GM18511 (cell line): ENCODE measurements at regions not wholly inside any gene's neighbourhood (a gene's known extent, or its start where the extent isn't known, plus 50 kb on each side); places are given as distances from the start of the nearest gene placed in this dataset.
"Not testable (repeated sequence)": the region's sequence is repeated elsewhere in the genome, so short reads cannot be mapped to it uniquely, and the experiment has no call there.

Source experiments
- ATAC-seq: cut with Tn5 transposase; IDR thresholded peaks from one replicate; pipeline ENCODE4 v1.9.1; 2021; ENCODE audit warnings: mild to moderate bottlenecking, moderate library complexity; ENCODE audit not compliant: unreplicated experiment

DNA sequence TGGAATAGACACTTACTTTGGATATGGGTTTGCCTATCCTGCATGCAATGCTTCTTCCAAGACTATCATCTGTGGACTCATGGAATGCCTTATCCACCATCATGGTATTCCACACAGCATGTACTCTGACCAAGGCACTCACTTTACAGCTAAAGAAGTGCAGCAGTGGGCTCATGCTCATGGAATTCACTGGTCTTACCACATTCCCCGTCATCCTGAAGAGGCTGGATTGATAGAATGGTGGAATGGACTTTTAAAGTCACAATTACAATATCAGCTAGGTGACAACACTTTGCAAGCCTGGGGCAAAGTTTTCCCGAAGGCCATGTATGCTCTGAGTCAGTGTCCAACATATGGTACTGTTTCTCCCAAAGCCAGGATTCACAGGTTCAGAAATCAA lies 199.1 kb downstream of the GJA1 start:
- not testable (repeated sequence) for ATAC-seq

DNA sequence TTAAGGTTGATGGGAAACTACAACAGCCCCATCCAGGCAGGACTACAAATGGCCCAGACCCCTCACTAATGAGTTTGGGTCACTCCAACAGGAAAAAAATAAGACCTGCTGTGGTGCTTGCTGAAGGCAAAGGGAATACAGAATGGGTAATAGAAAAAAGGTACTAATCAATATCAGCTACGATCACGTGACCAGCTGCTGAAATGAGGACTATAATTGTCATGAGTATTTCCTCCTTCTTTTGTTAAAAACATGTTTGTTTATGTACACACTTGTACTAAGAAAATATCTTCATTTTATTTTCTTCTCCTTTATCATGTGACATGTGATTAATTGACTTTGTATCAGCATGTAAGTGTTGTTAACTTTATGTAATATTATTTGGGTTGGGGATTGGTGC lies 199.9 kb downstream of the GJA1 start:
- no peak for ATAC-seq

DNA sequence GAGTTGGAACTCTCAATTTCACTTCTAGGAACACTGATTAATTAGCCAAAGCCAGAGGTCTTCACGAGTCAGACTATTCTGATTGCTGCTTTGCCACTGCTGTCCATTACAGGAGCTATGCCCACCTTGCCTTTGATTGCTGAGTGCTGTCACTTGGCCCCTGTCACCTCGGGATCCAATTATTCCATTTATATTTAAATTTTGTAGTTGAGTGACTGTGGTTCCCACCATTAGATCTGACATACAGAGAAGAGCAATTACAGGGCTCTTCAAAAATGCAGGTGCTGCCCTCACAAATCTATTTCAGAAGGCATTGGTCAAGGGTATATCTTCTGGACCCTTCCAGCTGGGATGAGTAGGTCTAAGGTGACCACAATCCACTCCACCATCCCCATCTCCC lies 200.8 kb downstream of the GJA1 start:
- not testable (repeated sequence) for ATAC-seq

DNA sequence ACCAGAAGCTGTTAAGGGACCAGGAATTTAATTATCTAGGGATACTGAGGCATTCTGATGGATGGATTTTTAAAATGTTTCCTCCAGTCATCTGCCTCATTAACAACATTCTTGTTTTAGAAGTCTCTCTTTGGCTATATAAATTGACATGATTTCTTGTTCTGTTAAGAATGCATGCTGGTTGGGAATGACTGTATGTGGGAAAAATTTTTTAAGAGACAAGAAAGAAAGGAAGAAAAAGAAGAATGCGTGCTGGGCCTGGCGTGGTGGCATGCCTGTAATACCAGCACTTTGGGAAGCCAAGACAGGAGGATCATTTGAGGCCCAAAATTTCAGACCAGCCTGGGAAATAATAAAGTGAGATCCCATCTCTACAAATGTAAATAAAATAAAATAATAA lies 203.6 kb downstream of the GJA1 start:
- ATAC-seq = no peak

DNA sequence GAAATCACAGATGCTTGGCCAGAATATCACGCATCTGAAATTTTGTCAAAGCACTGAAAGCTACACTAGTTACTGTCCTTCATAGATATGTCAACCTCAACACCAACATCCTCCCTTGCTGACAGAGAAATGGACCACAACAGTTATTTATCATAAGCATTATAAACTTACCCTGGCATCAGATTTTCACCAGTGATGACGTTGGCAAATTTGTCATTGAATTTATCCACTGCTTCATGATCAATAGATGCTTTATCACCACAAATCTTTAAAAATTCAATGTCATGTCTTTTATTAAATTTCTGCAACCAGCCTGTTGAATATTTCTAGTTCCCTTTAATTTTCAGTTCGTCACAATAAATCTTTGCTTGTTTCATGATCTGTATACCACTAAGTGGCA lies 205.7 kb downstream of the GJA1 start:
- no peak for ATAC-seq

DNA sequence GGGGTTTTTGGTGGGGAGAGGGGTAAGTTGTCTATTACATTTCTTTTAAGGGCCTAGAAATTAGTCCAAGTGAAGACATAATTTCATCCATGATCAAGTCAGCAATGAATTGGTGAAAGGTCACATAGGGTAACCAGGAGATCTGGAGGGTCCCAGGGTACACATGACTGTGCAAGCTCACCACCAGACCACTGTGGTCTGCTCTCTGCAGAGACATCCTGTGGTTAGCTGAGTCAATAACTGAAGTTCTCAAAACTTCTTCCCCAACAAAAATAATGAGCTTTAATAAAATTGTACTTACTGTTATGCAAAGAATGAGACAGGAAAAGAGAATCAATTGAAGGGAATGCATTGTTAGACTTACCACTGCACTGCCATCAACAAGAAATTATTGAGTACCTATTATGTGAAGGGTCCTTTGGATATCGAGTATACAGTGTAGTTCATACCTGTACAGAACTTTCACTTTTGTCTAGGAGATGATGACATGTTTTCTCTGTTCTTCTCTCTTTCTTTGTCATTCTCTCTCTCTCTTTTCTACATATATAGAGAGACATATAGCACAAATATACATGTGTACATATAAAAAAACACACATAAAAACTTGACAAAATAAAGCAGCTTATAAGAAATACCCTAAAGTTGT lies 209.8 kb downstream of the GJA1 start:
- ATAC-seq = no peak

DNA sequence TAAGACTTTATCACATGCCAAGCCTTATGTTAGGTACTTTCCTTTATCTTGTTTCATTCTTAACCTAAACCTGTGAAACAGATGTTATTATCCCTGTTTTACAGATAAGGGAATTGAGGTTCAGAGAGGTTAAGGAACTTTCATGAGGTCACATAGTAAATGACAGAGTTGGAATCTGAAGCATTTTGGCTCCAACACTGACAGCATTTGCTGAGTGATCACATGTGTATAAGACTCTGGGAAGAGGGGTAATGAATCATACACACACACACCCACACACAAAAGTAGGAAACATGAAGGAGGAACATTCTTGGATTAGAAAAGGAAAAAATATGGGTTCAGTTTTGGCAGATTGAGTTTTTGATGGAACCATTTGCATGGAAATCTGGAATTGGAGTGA lies 212.5 kb downstream of the GJA1 start:
- no peak for ATAC-seq

DNA sequence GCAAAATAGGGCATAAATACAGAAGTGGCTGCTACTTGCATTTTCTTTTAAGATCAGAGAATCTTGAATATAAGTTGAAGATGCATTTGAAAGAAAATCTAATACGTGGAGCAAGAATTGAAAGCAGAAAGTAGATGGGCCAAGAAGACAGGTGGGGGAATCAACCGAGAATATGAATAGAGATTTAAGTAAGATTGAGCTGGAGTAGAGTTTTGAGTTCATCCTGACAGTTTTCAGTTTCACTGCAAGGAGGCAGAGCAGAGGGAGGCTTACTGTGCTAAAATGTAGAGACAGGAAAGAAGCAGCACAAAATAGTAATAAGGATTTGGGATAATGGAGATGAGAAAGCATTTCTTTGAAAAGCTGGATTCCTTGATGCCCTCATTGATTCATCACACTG lies 214.5 kb downstream of the GJA1 start:
- no peak for ATAC-seq

DNA sequence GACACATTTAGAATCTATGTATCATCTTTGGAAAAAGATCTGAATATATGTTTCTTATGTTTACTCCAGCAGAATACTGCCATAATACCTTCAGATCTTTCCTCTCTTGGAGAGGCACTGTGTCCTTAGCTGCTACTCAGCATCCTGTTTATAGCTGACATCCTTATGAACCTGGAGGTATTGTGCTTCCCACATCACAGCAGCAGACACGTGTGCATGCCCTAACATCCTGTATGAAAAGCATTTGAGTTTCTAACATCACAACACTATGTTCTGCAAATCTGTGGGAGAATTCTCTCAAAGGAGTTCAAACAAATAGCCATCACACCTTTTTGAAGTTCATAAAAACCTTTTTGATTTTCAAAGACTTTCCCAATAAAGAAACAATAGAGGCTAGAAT lies 216.0 kb downstream of the GJA1 start:
- no peak for ATAC-seq

DNA sequence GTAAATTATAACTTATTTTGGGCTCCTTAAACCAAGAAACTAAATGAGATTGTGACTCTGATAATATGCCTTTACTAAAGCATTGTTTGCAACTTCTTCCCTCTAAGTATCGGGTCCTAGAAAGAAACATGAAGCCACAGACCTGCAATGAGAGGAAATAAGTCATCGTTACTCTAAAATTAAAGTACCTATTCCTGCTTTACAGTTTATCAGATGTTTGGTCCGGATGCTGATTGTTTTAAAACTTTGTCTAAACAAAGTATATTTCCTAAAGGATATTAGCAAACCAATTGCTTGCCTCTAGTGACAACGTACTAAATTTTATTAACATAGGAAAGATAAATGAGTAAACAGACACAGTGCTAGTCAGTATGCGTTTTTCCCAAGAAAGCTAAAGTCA lies 216.8 kb downstream of the GJA1 start:
- ATAC-seq = no peak

DNA sequence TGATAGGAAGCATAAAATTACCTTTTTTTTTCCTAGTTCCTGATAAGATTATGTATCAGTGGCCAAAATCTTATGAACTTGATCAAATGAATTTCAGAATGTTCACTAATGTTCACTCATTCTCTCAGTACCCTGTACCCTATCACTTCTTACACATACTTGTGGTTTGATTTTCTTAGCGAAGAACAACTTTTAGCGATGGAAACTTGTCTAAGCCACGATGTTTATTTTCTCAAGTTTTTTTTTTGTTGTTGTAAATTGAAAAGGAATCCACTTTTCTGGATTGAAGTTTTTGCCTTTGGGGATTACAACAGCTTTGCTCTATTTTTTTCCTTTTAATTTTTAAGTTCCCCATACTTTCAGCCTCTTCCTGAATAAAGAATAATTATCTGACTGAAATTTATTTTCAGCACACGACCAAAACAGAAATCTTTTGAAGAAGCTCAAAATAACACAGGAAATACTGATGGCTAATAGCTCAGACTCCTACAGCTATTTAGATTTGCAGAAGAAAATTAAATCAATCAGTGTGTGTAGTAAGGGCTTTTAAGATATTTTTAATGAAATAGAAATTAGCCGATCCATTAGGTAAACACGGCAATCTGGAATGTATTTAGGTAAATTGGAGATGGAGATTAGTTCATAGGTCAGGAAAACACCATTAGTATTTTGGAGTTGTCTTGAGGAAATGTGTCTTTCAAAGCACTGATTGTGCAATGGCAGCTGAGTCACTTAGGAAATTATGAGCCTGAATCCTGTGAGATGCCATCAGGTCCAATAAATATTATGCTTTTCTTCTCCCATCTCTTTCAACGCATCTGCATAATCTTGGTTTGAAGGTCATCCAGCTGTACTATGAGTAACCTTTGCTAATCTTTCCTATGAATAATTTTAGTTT lies 217.5 kb downstream of the GJA1 start:
- no peak for ATAC-seq

DNA sequence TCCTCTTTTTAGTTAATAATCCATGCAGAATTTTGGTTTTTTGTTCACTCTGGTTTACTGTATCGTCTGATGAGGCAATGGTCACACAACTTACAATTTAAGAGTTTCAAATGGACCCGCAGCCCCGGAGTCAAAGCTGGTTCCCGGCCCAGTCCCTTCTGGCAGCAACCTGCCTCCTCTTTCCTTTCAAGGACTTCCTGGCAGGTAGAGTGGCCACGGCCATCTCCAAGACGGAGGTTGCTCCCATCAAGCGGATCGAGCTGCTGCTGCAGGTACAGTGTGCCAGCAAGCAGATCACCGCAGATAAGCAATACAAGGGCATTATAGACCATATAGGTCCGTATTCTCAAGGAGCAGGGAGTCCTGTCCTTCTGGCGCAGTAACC lies 218.2 kb downstream of the GJA1 start:
- no peak for ATAC-seq

DNA sequence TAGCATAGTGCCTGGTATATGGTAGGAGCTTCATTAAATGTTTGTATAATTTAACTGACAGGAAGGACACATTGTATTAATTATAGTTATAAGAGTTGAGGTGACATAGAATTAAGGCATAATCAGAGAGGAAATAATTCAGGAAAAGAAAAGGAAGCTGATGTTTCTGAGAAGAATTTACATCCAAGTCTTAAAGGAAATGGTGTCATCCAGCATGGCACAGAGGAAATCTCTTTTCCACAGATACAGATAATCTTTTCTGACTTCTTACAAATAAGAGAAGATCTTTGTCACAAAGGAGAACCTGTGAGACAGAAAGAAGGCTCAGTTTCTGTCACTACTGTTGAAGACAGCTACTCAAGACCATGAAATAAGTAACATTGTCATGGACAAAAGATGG lies 222.5 kb downstream of the GJA1 start:
- ATAC-seq = no peak

DNA sequence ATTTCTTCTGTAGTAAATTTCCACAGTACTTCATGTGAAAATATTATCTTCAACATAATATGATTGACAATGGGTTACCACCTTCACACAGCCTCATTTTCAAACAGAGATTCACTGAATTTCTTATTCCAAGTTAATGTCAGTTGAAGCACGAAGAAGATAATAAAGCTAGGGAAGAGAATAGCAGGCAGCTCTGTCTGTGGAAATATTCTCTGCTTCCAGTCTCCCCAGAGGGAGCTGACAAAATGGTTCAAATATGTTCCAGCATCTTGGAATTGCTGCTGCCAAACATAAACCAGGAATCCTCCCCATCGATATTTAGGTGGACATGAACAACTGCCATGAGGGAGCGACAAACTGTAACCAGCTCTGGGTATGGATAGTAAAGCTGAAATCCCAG lies 224.8 kb downstream of the GJA1 start:
- no peak for ATAC-seq

DNA sequence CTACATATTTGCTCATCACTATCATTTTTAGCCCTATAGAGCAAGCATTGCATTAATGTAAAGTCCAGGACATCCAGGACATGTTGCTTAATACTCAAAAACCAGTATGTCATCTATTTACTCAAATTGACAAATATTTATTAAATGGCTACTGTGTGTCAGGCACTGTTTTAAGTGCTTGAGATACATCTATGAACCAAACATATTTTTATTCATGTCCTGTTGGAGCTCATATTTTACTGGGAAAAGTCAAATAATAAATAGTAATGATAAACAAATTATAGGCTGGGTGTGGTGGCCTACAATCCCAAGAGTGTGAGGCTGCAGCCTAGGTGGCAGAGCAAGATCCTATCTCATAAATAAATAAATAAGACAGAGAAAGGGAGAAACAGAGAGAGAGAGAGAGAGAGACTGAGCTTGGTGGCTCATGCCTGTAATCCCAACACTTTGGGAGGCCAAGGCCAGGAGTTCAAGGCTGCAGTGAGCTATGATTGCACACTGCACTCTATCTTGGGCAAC lies 227.9 kb downstream of the GJA1 start:
- no peak for ATAC-seq

DNA sequence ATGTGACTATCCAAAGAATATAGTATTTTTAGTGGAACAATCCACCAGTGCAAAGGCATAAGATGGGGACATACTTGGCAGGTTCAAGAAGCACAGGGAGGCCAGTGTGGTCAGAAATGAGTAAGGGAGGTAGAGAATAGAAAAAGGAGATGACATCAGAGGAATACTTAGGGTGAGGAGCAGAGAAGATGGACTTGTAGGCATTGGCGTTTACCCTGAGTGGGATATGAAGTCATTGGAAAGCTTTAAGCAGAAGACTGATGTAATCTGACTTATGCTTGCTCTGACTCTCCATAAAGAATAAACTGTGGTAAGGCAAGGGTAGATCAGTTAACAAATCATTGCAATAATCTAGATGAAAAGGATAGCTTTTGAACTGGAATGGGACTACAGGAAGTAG lies 228.7 kb downstream of the GJA1 start:
- ATAC-seq = no peak

DNA sequence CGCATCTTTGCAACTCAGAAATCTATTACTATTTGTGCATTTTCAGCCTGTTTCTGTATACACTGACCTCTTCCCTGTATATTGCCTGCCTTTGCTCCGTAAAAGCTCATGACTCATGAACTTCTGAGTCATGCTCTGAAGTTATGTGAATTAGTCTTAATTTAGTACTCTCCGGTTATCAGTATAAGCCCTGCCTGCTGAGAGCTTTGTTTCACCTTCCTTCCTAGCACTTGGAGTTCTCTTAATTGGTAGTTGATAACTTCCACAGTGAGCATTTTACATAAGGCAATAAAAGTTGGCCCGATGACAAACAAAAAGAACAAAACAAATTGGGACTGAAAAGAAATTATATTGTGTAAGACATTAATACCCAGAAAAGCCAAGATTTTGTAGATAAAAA lies 231.4 kb downstream of the GJA1 start:
- ATAC-seq = no peak

DNA sequence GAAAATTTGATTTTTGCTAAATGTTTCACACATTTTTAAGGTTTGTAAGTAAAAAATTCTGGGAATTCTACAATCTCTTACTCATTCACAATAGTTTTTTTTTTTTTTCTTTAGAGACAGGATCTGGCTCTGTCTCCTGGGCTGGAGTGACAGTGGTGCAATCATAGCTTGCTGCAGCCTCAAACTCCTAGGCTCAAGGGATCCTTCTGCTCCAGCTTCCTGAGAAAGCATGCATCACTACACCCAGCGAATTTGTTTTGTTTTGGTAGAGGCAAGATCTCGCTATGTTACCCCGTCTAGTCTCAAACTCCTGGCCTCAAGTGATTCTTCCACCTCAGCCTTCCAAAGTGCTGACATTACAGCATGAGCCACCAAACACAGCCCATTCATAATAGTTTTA lies 232.8 kb downstream of the GJA1 start:
- ATAC-seq = no peak

DNA sequence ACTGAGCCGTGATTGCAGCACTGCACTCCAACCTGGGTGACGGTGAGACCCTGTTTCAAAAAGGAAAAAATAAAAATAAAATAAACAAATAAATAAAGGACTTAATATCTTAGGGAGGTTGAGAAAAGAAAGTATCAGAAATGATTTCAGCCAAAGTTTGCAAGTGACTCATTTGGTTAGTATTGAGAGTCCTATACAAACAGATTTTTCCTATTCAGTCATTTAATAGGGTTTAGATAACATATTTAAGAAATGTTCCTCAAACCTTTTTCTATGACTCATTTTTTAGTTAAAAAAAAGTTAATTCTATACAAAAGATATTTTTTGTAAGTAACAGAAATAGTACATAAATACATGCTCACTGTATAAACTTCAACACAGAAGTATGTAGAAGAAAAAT lies 235.1 kb downstream of the GJA1 start:
- no peak for ATAC-seq

DNA sequence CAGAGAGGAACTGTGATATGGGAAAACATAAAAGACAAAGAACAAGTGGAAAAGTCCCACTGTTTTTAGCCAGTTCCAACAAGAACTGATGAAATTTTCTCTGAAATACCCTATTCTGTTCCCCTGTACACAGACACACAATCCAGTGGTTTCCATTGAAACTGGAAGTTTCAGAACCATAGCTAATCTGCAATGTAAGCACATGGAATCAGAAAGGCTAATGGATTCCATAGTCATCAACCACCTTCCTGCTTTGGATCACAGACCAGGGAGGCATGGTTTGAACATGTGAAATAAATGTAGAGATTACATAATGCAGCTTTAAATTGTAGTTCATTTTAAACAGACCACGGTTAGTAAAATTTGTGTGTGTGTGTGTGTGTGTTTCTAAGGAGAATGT lies 242.1 kb downstream of the GJA1 start:
- ATAC-seq = no peak

DNA sequence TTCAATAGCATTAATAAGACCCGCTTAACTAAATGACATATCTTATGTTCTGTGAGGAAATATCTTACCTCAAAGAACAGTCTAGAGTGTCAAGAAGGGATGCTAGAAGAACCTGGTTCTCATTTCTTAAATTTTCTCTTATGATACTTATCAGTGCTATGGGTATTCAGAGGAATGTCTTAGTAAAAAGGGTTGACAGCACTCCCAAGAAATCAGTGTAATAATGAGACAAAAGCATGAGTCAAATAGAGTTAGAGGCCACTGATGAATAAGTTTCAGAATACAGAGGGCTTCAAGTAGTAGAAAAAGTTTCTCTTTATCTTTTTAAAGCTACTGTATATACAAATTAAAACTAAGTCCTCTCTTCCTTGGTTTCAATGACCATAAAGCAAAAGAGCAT lies 242.8 kb downstream of the GJA1 start:
- ATAC-seq = no peak

DNA sequence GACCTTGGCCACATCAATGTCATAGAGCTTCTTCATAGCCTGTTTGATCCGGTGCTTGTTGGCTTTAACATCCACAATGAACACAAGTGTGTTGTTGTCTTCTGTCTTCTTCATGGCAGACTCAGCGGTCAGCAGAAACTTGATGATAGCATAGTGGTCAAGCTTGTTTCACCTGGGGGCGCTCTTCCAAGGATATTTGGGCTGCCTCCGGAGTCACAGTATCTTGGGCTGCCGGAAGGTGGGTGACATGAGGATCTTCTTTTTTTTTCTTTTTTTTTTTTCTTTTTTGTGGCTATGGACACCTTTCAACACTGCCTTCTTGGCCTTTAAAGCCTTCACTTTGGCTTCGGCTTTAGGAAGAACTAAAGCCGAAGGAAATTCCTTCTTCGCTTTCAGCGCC lies 244.6 kb downstream of the GJA1 start:
- ATAC-seq = no peak
